Lung (tissue), 11 donors: ENCODE measurements at regions not wholly inside any gene's neighbourhood (a gene's known extent, or its start where the extent isn't known, plus 50 kb on each side); places are given as distances from the start of the nearest gene placed in this dataset.

ENCODE experiments used
- ATAC-seq: fragments of 200-7000 bp; cut with Tn5 transposase; one replicate; pipeline ENCODE4 v1.9.1; 2020; ENCODE audit warnings: moderate number of reproducible peaks; ENCODE audit not compliant: insufficient read depth, low FRiP score
- DNase-seq, 3 donors: peaks; one replicate each; pipeline ENCODE4 v3.0.0-alpha.2; 2013 to 2017
- H3K27ac ChIP-seq, 2 donors: one replicate each; pipeline ENCODE4 v1.5.1; 2013; ENCODE audit warnings: mild to moderate bottlenecking in 2 of 2, moderate library complexity in 2 of 2, control low read depth in 1 of 2, inconsistent platforms in 1 of 2, low read depth in 1 of 2, low read length in 1 of 2
- H3K27me3 ChIP-seq, 3 donors: one replicate each; pipeline ENCODE4 v1.5.1; 2013; ENCODE audit warnings: low read length in 2 of 3; ENCODE audit not compliant: control insufficient read depth in 3 of 3, insufficient read depth in 3 of 3
- H3K36me3 ChIP-seq, 4 donors: one replicate each; pipeline ENCODE4 v1.5.1; 2013; ENCODE audit warnings: low read length in 4 of 4, mild to moderate bottlenecking in 1 of 4, moderate library complexity in 1 of 4; ENCODE audit not compliant: control insufficient read depth in 4 of 4, insufficient read depth in 4 of 4
- H3K4me1 ChIP-seq, 5 donors: one replicate each; pipeline ENCODE4 v1.5.1; 2013; ENCODE audit warnings: low read length in 5 of 5, mild to moderate bottlenecking in 2 of 5, moderate library complexity in 1 of 5; ENCODE audit not compliant: control insufficient read depth in 5 of 5, insufficient read depth in 5 of 5
- H3K4me3 ChIP-seq: one replicate; pipeline ENCODE4 v1.5.1; 2013; ENCODE audit warnings: mild to moderate bottlenecking, control low read depth, moderate library complexity
- H3K9ac ChIP-seq, 2 donors: one replicate each; pipeline ENCODE4 v1.5.1; 2013; ENCODE audit warnings: low read length in 2 of 2, control low read depth in 1 of 2; ENCODE audit not compliant: insufficient read depth in 1 of 2
- H3K9me3 ChIP-seq, 4 donors: one replicate each; pipeline ENCODE4 v1.5.1; 2013; ENCODE audit warnings: low read length in 3 of 4, mild to moderate bottlenecking in 1 of 4, moderate library complexity in 1 of 4; ENCODE audit not compliant: control insufficient read depth in 4 of 4, insufficient read depth in 3 of 4
- WGBS, 2 donors: extraction: QIAGEN DNeasy Blood & Tissue Kit; methylation state at CpG; one replicate each; pipeline ENCODE4 v1.1.7; 2013; 5-methylcytosine and 5-hydroxymethylcytosine counted together
- TF ChIP-seq, protein P1 (sequence below): IDR thresholded peaks from 2 replicates; pipeline ENCODE4 v1.5.1; 2012; ENCODE audit warnings: mild to moderate bottlenecking; ENCODE audit errors: control extremely low read depth, extremely low read depth
- donor health status: control.
- donor health status: control.
- donor health status: Bipolar disorder and iron deficiency.
- donor health status: healthy.
- donor health status: DM: yes; HTN: yes; CAD: no.

DNA sequence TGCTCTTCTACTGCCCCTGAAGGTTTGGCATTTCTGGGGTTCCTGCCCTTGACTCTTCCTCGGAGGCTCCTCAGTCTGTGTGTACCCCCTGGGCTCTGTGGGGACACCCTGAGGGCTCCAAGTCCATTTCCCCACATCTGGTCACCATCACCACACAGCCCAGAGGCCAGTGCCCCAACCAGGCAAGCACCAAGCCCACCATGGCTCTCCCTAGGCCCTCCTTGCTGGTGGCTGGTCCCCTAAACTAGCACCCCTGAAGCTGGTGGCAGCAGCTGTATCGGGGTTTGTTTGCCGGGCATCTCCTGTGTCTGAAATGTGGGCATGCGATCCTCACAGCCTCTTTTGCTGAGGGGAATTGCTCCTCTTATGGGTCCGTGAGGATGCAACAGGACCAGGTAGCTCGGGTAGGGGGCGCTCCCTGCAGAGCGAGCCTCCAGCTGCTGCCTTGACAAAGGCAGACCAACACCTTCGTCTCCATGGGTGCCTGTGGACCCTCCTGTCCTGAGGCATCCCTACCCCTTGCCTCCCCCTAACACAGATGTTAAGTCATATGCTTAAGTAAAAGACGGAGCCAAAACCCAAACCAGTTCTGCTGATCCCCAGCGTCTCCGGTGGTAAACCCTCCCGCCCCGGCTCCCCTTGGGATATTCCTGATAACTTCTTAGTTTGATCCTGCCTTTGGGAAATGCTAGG lies 138.9 kb upstream of the IRX4 start:
- no peak overlapping the region for H3K4me3 ChIP-seq
- TF ChIP-seq, protein P1, sequence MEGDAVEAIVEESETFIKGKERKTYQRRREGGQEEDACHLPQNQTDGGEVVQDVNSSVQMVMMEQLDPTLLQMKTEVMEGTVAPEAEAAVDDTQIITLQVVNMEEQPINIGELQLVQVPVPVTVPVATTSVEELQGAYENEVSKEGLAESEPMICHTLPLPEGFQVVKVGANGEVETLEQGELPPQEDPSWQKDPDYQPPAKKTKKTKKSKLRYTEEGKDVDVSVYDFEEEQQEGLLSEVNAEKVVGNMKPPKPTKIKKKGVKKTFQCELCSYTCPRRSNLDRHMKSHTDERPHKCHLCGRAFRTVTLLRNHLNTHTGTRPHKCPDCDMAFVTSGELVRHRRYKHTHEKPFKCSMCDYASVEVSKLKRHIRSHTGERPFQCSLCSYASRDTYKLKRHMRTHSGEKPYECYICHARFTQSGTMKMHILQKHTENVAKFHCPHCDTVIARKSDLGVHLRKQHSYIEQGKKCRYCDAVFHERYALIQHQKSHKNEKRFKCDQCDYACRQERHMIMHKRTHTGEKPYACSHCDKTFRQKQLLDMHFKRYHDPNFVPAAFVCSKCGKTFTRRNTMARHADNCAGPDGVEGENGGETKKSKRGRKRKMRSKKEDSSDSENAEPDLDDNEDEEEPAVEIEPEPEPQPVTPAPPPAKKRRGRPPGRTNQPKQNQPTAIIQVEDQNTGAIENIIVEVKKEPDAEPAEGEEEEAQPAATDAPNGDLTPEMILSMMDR = no peak
- no peak for DNase-seq
- no peak overlapping the region for H3K9ac ChIP-seq
- H3K27ac ChIP-seq = no peak overlapping the region
- 84 to 89% methylated on average over 14 of the region's 14 CpGs for WGBS, 2 donors
- no peaks in the 10 kb centered on the region for H3K4me1 ChIP-seq
- H3K27me3 ChIP-seq = peaks cover 0 to 14% (median 7%) of the 10 kb centered on the region in 3 donors
- H3K36me3 ChIP-seq = no peaks in the 10 kb centered on the region
- no peaks in the 10 kb centered on the region for H3K9me3 ChIP-seq
- ATAC-seq = no peak

DNA sequence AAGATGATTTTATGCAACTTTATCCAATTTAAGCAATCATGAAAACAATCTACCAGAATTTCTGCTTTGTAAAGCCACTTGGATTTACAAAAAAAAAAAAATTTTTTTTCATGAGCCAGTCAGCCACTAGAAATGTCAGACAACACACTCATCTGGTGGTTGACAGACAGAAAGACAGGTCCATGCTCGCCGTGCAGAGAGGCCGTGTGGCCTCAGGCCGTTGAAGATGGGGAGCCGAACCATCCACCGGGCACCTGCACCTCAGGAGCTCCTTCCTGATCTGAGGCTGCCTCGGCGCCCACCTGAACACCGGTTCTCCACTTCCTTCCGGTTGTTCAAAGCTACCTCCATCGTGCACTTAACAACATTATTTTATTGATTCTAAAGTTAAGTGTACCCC lies 138.0 kb upstream of the IRX4 start:
- TF ChIP-seq, protein P1 = no peak
- H3K4me1 ChIP-seq = no peaks in the 10 kb centered on the region
- no peak overlapping the region for H3K27ac ChIP-seq
- H3K4me3 ChIP-seq = no peak overlapping the region
- ATAC-seq (no peak), DNase-seq (no peak)
- WGBS, 2 donors = 82 to 91% methylated on average over 11 of the region's 11 CpGs
- no peaks in the 10 kb centered on the region for H3K9me3 ChIP-seq
- H3K27me3 ChIP-seq = peaks cover 0 to 14% (median 7%) of the 10 kb centered on the region in 3 donors
- H3K9ac ChIP-seq = no peak overlapping the region
- H3K36me3 ChIP-seq = no peaks in the 10 kb centered on the region

DNA sequence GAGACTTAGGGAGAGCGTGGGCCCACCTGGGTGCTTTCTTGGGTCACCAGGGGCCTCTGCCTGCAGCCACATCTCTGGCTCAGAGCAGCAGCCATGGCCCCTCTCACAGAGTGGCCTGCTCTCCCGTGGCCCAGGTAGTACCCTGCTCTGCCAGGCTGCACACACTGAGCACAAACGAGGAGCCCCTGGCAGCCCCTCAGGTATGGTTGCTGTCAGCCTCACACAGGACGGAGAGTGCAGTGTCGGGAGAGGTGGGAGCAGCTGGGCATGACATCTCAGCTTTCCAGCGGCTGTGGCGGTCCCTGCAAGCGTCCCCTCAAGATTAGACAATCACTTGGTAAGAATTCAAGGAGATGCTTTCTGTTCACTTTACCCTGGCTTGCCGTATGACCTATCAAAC lies 137.0 kb upstream of the IRX4 start:
- Histone ChIP-seq H3K27me3 (peaks cover 0 to 12% (median 7%) of the 10 kb centered on the region in 3 donors), H3K36me3 (no peaks in the 10 kb centered on the region), H3K27ac (no peak overlapping the region), H3K4me3 (no peak overlapping the region), H3K9me3 (no peaks in the 10 kb centered on the region), H3K9ac (no peak overlapping the region), H3K4me1 (no peaks in the 10 kb centered on the region)
- WGBS, 2 donors = 70 to 85% methylated on average over 9 of the region's 9 CpGs
- ATAC-seq (no peak), DNase-seq (no peak)
- TF ChIP-seq, protein P1 = no peak

DNA sequence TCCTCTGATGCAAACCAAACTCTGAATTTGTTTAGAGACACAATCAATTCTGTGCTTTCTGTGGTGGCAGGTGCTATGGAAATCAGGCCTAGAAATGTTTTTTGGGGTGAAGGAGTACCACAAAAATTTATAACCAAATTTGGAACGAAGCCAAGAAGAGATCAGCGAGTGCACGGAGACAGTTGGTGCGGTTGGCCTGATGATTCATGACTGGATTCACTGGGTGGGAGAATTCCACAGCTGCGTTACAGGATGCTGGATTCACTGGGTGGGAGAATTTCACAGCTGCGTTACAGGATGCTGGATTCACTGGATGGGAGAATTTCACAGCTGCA lies 135.6 kb upstream of the IRX4 start:
- TF ChIP-seq, protein P1 = no peak
- H3K4me1 ChIP-seq = no peaks in the 10 kb centered on the region
- H3K27me3 ChIP-seq = peaks cover 0 to 11% (median 7%) of the 10 kb centered on the region in 3 donors
- H3K4me3 ChIP-seq = no peak overlapping the region
- ATAC-seq (no peak), DNase-seq (no peak)
- H3K9ac ChIP-seq = no peak overlapping the region
- H3K27ac ChIP-seq = no peak overlapping the region
- 71 to 80% methylated on average over 6 of the region's 6 CpGs for WGBS, 2 donors
- no peaks in the 10 kb centered on the region for H3K36me3 ChIP-seq
- no peaks in the 10 kb centered on the region for H3K9me3 ChIP-seq
